SK-N-SH (cell line): ENCODE measurements at regions not wholly inside any gene's neighbourhood (a gene's known extent, or its start where the extent isn't known, plus 50 kb on each side); places are given as distances from the start of the nearest gene placed in this dataset.

Experiments used
- CTCF ChIP-seq: fragments of 200-600 bp; sonication (generic); IDR thresholded peaks from 2 replicates; pipeline ENCODE4 v1.6.1; 2017; ENCODE audit warnings: antibody characterized with exemption, mild to moderate bottlenecking, moderate library complexity
- RCOR1 ChIP-seq: fragments of 150-350 bp; IDR thresholded peaks from 2 replicates; pipeline ENCODE4 v1.6.1; 2017; ENCODE audit warnings: antibody characterized with exemption, low read length
- TEAD4 ChIP-seq: IDR thresholded peaks from 2 replicates; pipeline ENCODE4 v1.4.0; 2012; ENCODE audit warnings: mild to moderate bottlenecking, borderline replicate concordance; ENCODE audit not compliant: insufficient read depth

- no peak for TF ChIP-seq CTCF
- no peak for TF ChIP-seq RCOR1
- no peak for TF ChIP-seq TEAD4
Observed at GRCh38 chr2:196253116-196253480, 81.7 kb upstream of the STK17B start.
